GM23248 (cell line): ENCODE measurements at regions not wholly inside any gene's neighbourhood (a gene's known extent, or its start where the extent isn't known, plus 50 kb on each side); places are given as distances from the start of the nearest gene placed in this dataset.

Source experiments
- EZH2 ChIP-seq: fragments of 200-600 bp; sonication (generic); IDR thresholded peaks from 2 replicates; pipeline ENCODE4 v1.6.1; 2018; ENCODE audit warnings: antibody characterized with exemption, mild to moderate bottlenecking; ENCODE audit not compliant: insufficient read depth, poor library complexity, severe bottlenecking
- EZH2phosphoT487 ChIP-seq: fragments of 200-600 bp; sonication (generic); IDR thresholded peaks from 2 replicates; pipeline ENCODE4 v1.6.1; 2018; ENCODE audit warnings: antibody characterized with exemption, moderate library complexity, mild to moderate bottlenecking, low read depth; ENCODE audit not compliant: insufficient read depth

GRCh38 chr6:33907227-33907626 is 103.4 kb upstream of the MLN start:
- TF ChIP-seq EZH2 (no peak), EZH2phosphoT487 (no peak)
